ENCODE measurements at regions not wholly inside any gene's neighbourhood (a gene's known extent, or its start where the extent isn't known, plus 50 kb on each side); places are given as distances from the start of the nearest gene placed in this dataset.

- no peak for ATAC-seq
- TF ChIP-seq, protein P1, sequence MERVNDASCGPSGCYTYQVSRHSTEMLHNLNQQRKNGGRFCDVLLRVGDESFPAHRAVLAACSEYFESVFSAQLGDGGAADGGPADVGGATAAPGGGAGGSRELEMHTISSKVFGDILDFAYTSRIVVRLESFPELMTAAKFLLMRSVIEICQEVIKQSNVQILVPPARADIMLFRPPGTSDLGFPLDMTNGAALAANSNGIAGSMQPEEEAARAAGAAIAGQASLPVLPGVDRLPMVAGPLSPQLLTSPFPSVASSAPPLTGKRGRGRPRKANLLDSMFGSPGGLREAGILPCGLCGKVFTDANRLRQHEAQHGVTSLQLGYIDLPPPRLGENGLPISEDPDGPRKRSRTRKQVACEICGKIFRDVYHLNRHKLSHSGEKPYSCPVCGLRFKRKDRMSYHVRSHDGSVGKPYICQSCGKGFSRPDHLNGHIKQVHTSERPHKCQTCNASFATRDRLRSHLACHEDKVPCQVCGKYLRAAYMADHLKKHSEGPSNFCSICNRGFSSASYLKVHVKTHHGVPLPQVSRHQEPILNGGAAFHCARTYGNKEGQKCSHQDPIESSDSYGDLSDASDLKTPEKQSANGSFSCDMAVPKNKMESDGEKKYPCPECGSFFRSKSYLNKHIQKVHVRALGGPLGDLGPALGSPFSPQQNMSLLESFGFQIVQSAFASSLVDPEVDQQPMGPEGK (CRISPR knock-in tag; IDR thresholded peaks at IDR 0.05; ENCODE audit: borderline replicate concordance): no peak
- TF ChIP-seq POU6F1 (CRISPR knock-in tag; IDR thresholded peaks at IDR 0.05; ENCODE audit: borderline replicate concordance, low read depth) (no peak), GLIS3 (CRISPR knock-in tag; IDR thresholded peaks at IDR 0.05) (no peak), PPARA (CRISPR knock-in tag; IDR thresholded peaks at IDR 0.05; ENCODE audit: borderline replicate concordance) (no peak), TCF4 (CRISPR knock-in tag; IDR thresholded peaks at IDR 0.05; ENCODE audit: borderline replicate concordance) (no peak), OSR1 (CRISPR knock-in tag; IDR thresholded peaks at IDR 0.05) (no peak), ZFP30 (CRISPR knock-in tag; IDR thresholded peaks at IDR 0.05) (no peak), ZNF565 (CRISPR knock-in tag; conservative IDR thresholded peaks at IDR 0.05; ENCODE audit: low read depth) (no peak), ZNF8 (CRISPR knock-in tag; IDR thresholded peaks at IDR 0.05) (no peak), CSDC2 (CRISPR knock-in tag; IDR thresholded peaks at IDR 0.05) (no peak), ZNF70 (CRISPR knock-in tag; IDR thresholded peaks at IDR 0.05) (no peak)
- TF ChIP-seq, protein P2, sequence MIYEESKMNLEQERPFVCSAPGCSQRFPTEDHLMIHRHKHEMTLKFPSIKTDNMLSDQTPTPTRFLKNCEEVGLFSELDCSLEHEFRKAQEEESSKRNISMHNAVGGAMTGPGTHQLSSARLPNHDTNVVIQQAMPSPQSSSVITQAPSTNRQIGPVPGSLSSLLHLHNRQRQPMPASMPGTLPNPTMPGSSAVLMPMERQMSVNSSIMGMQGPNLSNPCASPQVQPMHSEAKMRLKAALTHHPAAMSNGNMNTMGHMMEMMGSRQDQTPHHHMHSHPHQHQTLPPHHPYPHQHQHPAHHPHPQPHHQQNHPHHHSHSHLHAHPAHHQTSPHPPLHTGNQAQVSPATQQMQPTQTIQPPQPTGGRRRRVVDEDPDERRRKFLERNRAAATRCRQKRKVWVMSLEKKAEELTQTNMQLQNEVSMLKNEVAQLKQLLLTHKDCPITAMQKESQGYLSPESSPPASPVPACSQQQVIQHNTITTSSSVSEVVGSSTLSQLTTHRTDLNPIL (CRISPR knock-in tag; IDR thresholded peaks at IDR 0.05; ENCODE audit: low read depth): no peak
- TF ChIP-seq, protein P3, sequence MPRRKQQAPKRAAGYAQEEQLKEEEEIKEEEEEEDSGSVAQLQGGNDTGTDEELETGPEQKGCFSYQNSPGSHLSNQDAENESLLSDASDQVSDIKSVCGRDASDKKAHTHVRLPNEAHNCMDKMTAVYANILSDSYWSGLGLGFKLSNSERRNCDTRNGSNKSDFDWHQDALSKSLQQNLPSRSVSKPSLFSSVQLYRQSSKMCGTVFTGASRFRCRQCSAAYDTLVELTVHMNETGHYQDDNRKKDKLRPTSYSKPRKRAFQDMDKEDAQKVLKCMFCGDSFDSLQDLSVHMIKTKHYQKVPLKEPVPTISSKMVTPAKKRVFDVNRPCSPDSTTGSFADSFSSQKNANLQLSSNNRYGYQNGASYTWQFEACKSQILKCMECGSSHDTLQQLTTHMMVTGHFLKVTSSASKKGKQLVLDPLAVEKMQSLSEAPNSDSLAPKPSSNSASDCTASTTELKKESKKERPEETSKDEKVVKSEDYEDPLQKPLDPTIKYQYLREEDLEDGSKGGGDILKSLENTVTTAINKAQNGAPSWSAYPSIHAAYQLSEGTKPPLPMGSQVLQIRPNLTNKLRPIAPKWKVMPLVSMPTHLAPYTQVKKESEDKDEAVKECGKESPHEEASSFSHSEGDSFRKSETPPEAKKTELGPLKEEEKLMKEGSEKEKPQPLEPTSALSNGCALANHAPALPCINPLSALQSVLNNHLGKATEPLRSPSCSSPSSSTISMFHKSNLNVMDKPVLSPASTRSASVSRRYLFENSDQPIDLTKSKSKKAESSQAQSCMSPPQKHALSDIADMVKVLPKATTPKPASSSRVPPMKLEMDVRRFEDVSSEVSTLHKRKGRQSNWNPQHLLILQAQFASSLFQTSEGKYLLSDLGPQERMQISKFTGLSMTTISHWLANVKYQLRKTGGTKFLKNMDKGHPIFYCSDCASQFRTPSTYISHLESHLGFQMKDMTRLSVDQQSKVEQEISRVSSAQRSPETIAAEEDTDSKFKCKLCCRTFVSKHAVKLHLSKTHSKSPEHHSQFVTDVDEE (CRISPR knock-in tag; IDR thresholded peaks at IDR 0.05): no peak
Measured at GRCh38 chr5:113673041-113673440, 159.5 kb downstream of the YTHDC2 start.

DNA sequence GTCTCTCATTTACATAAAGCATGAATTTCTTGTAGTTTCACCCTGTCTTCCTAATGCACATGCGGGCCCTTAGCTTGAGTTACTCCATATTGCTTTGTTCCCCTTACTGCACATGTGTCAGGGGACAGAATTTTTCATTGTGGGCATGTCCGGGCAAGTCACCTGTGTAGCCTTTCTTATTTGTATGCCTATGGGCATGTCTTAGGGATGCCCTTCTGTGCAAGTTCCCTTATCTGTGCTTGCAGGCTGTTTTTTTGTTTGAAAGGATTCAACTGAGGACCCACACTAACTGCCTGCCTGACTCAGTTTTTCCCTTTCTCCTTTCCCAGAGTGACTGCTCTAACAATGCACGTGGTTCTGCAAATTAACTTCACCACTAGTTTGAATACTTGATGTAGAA is 161.7 kb downstream of the YTHDC2 start:
- ATAC-seq: no peak
- TF ChIP-seq ZNF70 (CRISPR knock-in tag; IDR thresholded peaks at IDR 0.05) (no peak), ZC3H10 (CRISPR knock-in tag; IDR thresholded peaks at IDR 0.05) (no peak), ZFP3 (CRISPR knock-in tag; IDR thresholded peaks at IDR 0.05) (no peak), RARB (CRISPR knock-in tag; IDR thresholded peaks at IDR 0.05) (no peak), ISL1 (CRISPR knock-in tag; IDR thresholded peaks at IDR 0.05) (no peak), TOX (CRISPR knock-in tag; IDR thresholded peaks at IDR 0.05; ENCODE audit: borderline replicate concordance) (no peak), ZFP30 (CRISPR knock-in tag; IDR thresholded peaks at IDR 0.05) (no peak), OSR1 (CRISPR knock-in tag; IDR thresholded peaks at IDR 0.05) (no peak), ESRRG (CRISPR knock-in tag; IDR thresholded peaks at IDR 0.05) (no peak), ZNF565 (CRISPR knock-in tag; conservative IDR thresholded peaks at IDR 0.05; ENCODE audit: low read depth) (no peak), TCF4 (CRISPR knock-in tag; IDR thresholded peaks at IDR 0.05; ENCODE audit: borderline replicate concordance) (no peak)
- TF ChIP-seq, protein P1 (CRISPR knock-in tag; IDR thresholded peaks at IDR 0.05; ENCODE audit: borderline replicate concordance): no peak
- TF ChIP-seq, protein P2 (CRISPR knock-in tag; IDR thresholded peaks at IDR 0.05; ENCODE audit: low read depth): no peak
- TF ChIP-seq, protein P4, sequence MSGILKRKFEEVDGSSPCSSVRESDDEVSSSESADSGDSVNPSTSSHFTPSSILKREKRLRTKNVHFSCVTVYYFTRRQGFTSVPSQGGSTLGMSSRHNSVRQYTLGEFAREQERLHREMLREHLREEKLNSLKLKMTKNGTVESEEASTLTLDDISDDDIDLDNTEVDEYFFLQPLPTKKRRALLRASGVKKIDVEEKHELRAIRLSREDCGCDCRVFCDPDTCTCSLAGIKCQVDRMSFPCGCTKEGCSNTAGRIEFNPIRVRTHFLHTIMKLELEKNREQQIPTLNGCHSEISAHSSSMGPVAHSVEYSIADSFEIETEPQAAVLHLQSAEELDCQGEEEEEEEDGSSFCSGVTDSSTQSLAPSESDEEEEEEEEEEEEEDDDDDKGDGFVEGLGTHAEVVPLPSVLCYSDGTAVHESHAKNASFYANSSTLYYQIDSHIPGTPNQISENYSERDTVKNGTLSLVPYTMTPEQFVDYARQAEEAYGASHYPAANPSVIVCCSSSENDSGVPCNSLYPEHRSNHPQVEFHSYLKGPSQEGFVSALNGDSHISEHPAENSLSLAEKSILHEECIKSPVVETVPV (CRISPR knock-in tag; IDR thresholded peaks at IDR 0.05): no peak
- TF ChIP-seq, protein P3 (CRISPR knock-in tag; IDR thresholded peaks at IDR 0.05): no peak

Data from SK-N-SH treated with all-trans-retinoic acid at 6 μM for 48 hours (cell line).